ENCODE measurements at regions not wholly inside any gene's neighbourhood (a gene's known extent, or its start where the extent isn't known, plus 50 kb on each side); places are given as distances from the start of the nearest gene placed in this dataset.

DNA sequence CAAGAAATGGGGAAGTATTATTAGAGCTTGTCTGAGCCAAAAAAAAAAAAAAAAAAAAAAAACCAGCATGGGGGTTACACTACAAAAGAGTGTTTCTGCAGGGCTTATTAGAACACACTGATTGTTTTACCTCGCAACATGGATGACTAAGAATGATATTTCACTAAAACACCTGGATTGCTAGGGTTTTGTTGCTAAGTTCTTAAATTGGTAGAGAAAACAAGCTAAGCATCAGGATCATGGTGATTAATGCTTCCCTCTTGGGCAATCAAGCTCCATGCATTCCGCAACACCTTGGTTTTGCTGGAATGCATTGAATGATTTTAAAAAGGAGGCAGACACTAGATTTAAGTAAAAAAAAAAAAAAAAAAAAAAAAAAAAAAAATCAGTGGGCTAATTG, 931.4 kb upstream of the CDH8 start:
- DNase-seq (ENCODE audit: low spot score): no peak
- intact Hi-C loops (cut with DNase I): no loop called here
- ATAC-seq: no peak

DNA sequence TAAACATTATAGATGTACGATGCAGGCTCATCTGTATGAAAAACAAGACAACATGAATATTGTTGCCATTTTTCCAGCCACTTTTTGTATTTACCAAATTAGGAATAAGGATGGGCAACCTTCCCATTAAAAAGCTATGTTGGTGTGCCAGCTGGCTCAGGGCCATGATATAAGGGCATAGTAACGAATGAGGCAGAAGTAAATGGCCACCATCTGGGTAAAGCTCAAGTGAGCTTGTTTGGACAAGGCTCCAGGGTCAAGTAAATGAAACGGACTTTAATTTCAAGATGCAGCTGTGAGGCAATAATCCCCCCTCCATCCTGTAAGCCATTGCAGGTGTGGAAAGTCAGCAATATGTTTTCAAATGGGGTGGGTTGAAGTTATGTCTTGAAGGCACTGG, 930.9 kb upstream of the CDH8 start:
- no peak for ATAC-seq
- DNase-seq (ENCODE audit: low spot score): no peak
- intact Hi-C loops (cut with DNase I): no loop called here

DNA sequence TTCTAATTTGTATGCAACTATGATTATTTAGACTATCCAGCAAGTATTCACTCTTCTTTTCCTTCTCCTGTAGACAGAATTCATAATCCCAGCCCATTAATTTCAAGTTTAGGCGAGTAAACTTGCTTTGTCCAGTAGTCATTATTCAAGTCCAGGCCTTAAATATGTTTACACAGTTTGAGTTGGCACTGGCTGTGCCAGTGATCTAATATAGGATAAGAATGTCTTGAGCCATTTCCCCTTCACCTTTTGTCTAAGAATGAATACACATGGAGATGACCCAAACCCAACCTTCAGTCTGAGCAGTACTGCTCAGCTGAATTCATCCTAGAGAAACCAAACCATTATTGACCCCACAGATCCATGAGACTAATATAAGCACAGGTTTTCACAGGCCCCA, 930.4 kb upstream of the CDH8 start:
- DNase-seq (ENCODE audit: low spot score): no peak
- intact Hi-C loops (cut with DNase I): no loop called here
- ATAC-seq: no peak

DNA sequence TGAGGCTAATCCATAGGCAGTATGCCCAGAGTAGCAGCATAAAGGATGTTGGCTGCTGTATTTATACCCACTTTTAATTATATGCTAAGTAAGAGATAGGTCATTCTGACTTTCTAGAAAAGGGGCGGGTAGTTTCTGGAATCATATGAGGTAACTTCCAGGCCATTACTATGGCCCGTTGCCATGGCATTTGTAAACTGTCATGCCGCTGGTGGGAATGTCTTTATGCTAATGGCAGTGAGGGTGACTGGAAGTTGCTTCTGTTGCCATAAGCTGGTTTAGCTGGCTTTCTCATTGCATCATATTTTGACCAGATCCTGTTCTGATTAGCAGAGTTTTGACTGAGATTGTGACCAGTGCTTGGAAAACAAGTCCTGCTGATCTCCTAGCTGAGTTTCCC, 929.6 kb upstream of the CDH8 start:
- no peak for DNase-seq (ENCODE audit: low spot score)
- no peak for ATAC-seq
- intact Hi-C loops (cut with DNase I): no loop called here

DNA sequence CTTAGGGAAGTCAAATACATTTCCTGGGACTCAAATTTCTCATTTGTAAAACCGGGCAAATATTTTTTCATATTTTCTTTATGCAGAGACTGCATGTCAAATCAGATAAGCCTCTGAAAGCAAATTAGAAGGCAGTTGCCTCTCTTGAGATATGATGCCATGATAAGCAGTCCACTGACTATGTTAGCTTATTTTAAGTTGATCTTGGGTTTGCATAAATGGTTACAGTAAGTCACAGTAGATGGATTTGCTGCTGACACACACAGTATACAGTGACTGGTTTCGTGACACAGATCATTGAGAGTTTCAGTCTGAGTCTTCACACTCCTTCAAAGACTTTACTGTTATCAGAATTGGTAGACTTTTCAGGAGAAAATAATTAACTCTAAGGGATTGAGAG, 927.6 kb upstream of the CDH8 start:
- no peak for ATAC-seq
- no peak for DNase-seq (ENCODE audit: low spot score)
- intact Hi-C loops (cut with DNase I): no loop called here

DNA sequence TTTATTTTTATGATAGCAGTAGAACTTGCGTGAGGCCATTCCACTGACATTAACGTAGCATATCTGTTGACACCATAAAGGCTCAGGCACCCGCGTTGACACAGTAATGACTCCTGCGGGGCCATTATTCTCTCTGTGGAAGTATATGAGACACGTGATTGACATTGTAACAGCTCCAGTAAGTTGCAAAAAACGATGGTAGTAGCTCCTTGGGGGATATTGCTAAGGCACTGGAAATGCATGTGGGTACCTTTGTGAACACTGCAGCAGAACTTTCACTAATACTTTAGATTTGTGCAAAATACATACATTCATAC, 918.8 kb upstream of the CDH8 start:
- ATAC-seq (no peak), DNase-seq (ENCODE audit: low spot score) (no peak)
- intact Hi-C loops (cut with DNase I): loop anchor here (5.0 kb wide), 1 partner anchor 827 kb away; no protein-coding TSS in a partner anchor

DNA sequence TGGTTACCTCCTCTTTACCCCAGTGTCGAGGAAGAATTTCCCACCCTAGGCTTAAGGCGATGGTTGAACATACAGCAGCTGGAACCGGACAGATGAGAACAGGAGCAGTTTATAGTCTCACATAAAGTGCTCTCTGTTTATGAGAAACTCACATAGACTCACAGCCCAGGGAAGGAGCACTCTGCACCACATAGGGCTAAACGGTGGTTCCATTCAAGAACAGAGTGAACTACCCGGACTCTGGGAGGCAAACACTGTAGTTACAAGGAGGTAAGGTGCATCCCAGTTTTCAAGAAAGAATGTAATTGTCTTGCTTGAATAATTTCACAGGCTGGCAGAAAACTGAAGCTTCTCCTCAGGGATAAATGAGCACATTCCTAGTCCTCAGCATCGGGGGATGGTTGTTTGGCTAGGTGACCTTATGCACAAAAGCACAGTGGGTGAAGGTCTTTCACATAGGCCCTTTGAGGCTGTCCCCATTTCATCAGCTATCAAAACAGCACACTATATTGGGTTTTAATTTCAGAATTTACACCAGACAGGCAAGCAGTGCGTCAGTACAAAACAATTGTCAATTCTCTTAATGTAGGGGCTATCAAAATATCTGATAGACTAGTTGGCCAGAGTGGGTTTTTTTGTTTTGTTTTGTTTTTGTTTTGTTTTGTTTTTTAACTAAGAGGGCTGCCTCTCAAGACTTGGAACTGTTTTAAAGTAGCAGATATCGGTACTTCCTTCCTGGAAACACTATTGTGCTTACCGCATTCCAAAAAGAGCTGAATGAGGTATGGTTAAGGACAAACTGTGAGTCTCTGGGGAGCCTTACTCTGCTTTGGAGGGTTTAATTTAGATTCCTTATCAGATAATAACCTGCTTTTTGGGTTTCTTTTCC, 918.1 kb upstream of the CDH8 start:
- ATAC-seq (no peak), DNase-seq (ENCODE audit: low spot score) (no peak)
- intact Hi-C loops (cut with DNase I): loop anchor here (5.0 kb wide), 1 partner anchor 828 kb away; no protein-coding TSS in a partner anchor

DNA sequence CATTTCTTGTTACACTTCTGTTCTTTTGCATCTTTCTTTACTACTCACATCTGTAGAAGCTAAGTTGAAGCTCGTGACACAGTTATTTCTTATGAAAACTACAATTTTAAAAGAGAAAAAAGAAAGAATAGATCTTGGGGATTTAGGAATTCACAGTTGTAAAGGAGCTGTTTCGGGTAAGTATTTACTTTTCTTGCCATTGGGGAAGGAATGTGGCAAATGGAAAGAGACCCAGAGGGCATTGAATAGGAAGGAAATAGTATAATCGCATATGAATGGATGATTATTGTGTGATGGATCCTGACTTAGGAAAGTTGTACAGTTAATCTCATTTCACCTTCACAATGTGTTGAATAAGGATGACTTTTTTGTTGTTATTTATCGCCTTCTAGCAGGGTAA, 914.1 kb upstream of the CDH8 start:
- ATAC-seq: no peak
- no peak for DNase-seq (ENCODE audit: low spot score)
- intact Hi-C loops (cut with DNase I): no loop called here

DNA sequence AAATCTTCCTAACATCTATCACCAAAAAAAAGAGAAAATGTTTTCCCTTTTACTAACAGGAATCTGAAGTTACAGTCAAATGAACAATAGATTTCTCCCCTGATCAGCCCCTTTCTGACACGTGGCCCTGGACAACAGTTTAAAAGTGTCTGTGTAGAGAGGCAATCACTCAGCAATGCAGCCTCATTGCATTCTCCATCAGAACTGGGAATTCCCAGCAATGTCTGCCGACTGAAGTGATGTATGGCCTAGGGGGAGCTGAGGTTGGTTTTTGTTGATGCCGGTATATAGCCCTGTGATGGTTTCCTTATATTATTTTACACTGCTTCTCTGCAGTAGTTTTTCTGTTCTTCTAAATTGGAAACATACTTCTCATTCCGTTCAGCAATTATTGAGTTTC, 904.3 kb upstream of the CDH8 start:
- intact Hi-C loops (cut with DNase I): no loop called here
- no peak for DNase-seq (ENCODE audit: low spot score)
- no peak for ATAC-seq

DNA sequence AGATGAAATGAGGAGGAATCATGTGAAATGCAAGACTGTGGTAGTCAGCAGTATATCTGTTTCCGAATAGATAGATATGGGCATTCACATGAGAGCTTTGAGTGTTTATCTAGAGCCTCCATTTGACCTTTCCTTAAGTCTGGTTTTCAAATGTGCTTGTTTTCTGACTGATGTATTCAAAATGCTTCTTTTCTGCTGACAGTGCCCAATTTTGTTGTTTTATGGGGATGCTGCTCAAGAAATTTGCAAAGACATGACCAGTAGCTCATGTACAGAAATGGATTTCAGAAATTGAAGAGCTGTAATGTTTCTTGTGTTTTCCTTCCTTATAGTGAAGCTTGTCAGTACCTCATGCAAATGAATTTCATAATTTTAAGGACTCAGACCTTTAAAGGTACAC, 903.4 kb upstream of the CDH8 start:
- intact Hi-C loops (cut with DNase I): no loop called here

DNA sequence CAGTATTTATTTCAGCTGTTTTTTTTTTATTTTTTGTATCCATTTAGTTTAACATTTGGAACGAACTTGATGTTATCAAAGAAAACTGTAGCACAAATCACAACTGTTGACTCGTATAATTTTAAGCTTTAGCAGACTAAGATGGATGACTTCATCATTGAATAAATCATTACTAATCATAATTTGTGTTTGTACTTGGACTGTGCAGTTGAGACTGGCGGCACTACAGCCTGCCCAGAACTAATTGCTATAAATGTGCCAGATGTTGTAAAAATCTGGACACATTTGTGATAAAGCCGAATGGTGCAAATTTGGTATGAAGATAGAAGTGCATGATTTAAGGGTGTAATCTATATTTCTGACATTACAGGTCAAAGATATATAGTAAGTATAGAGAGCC, 897.7 kb upstream of the CDH8 start:
- DNase-seq (ENCODE audit: low spot score): no peak
- intact Hi-C loops (cut with DNase I): no loop called here
- ATAC-seq: no peak

More for the DNA sequence above, 903.4 kb upstream of the CDH8 start:
- DNase-seq (ENCODE audit: low spot score) (no peak), ATAC-seq (no peak)

DNA sequence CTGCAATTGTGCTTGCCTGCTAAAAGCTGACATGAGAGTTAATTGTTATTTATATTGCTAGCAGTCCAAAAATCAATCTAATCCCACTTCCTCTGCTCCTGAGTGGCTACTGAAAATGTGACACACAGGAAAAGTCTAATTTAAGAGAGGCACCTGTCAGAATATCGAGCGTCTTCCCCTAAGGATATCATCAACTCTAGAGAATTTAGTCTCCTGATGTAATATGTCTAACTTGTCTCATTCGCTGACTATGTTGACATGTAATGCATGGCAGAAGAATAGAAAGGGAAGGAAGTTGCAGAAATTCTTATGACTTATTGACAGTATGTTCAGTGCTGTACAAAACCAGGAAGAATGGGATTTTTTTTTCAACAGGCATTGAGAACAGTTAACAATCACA, 893.4 kb upstream of the CDH8 start:
- ATAC-seq (no peak), DNase-seq (ENCODE audit: low spot score) (no peak)
- intact Hi-C loops (cut with DNase I): no loop called here

DNA sequence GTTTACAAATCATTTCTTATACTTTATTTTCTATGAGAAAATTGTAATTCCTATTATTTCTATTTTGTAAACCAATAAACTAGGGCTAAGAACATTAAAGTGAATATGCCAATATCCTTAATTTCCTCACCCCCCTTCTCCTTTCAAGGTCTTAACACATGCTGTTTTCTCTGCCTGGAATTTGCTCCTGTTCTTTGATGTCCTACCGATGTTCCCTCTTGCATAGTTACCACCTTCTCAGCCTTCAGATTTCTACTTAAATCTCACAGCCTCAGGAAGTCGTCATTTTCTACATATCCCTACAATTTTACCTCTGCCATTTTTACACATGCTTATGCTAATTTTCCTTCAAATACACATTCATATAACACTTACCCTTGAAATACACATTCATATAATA, 890.9 kb upstream of the CDH8 start:
- ATAC-seq: no peak
- intact Hi-C loops (cut with DNase I): no loop called here
- no peak for DNase-seq (ENCODE audit: low spot score)

DNA sequence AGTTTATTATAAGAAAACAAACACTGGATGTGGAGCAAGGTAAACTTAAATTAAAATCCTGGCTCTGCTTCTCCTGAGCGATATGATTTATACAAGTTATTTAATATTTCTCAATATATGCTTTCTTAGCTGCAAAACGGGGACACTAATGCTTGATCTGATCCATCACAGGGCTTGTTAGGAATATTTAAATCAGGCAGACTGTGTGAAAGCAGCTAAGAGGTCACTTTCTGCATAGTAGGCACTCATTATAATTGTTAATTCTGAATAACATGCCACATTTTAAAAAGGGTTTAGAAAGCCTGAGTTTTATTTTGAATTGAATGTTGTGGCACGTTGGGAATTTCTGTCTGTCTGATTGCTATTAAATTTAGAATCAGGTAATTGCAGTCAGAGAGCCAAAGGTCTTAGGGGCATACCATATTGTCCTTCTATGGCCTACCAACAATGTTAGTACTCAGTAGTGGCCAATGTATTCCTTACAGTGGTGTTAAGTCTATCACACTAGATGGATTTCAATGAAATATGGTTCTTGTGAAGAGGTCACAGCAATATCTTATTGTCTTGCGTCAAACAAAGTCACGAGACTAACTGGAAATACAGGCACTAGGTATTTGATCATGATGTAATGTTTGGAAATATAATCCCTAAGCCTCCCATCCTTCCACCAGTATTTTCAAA, 890.0 kb upstream of the CDH8 start:
- no peak for ATAC-seq
- no peak for DNase-seq (ENCODE audit: low spot score)
- intact Hi-C loops (cut with DNase I): no loop called here

DNA sequence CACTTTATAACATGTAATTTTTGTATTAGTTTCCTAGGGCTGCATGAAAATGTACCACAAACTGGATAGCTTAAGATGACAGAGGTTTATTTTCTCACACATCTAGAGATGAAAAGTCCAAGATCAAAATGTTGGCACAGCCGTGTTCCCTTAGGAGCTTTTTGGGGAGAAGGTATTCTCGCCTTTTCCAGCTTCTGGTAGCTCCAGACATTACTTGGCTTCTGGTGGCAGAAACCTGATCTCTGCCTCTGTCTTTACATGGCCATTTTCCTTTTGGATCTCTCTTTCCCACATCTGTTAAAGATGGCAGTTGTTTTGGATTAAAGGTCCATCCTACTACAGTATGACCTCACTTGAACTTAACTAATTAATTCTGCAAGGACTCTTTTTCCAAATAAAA, 885.7 kb upstream of the CDH8 start:
- DNase-seq (ENCODE audit: low spot score) (no peak), ATAC-seq (no peak)
- intact Hi-C loops (cut with DNase I): no loop called here

DNA sequence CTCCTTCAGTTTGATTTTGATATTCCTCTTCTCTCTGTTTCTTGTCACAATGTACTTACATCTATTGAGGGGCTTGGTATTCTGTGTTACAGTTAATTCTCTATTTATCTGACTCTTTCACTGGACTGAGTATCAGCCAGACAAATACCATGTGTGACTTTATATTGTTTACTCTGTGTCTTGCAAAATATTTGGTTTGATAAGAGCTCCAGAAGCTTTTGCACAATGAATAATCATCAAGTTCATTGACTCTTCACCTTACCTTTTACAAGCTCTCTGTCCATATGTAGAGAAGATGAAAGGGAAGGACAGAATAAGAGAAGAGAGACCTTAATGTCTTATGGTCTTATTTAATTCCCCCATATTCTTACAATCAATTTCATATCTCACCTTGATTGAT, 877.7 kb upstream of the CDH8 start:
- ATAC-seq (no peak), DNase-seq (ENCODE audit: low spot score) (no peak)
- intact Hi-C loops (cut with DNase I): no loop called here

DNA sequence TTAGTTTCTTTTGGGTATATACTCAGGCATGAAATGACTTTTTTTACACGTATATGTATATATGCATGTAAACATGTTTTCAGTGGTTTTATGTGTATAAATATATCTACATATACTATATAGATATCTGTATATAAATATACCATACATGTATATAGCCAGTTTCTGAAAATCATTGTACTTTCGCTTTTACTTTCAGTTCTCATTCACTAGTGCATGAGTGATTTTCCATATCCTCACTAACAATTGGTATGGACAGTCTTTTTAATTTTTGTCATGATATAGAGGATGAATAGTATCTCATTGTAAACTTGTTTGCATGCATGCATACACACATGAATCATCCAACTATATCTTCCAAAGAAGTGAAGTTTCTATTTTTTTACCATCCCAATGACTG, 877.1 kb upstream of the CDH8 start:
- ATAC-seq (no peak), DNase-seq (ENCODE audit: low spot score) (no peak)
- intact Hi-C loops (cut with DNase I): no loop called here

DNA sequence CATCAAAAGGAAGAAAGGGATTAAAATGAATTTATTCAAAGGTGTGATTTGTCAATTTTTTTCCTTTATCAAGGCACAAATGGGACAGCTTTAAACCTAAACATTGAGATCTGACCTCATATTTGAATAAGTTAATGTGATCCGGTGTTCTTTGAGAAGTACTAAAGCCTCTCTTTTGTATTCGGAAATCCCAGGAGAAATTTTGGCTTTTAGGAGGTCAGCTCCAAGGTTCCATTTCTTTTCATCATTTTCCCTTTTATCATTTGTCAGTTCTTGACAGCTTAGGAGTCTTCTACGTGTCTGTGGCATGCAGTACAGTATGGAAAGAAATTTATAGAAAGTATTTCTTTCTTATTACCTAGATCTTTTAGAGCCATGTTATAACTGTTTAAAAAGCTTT, 873.4 kb upstream of the CDH8 start:
- ATAC-seq (no peak), DNase-seq (ENCODE audit: low spot score) (no peak)
- intact Hi-C loops (cut with DNase I): no loop called here

DNA sequence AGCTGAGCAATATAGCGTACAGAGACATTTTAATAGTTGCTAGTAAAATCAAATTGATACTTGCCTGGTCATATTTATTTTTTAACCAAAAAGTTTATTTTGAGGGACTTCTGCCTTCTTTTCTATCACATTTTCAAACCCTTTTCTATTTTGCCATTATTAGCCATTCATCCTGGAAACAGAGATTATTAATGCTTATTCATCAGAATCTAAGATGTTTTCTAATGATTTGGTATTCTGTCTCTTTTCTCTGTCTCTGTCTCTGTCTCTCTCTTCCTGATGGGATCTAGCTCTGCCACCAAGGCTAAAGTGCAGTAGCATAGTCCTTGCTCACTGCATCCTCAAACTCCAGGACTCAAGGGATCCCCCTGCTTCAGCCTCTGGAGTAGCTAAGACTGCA, 871.3 kb upstream of the CDH8 start:
- ATAC-seq (no peak), DNase-seq (ENCODE audit: low spot score) (no peak)
- intact Hi-C loops (cut with DNase I): no loop called here

DNA sequence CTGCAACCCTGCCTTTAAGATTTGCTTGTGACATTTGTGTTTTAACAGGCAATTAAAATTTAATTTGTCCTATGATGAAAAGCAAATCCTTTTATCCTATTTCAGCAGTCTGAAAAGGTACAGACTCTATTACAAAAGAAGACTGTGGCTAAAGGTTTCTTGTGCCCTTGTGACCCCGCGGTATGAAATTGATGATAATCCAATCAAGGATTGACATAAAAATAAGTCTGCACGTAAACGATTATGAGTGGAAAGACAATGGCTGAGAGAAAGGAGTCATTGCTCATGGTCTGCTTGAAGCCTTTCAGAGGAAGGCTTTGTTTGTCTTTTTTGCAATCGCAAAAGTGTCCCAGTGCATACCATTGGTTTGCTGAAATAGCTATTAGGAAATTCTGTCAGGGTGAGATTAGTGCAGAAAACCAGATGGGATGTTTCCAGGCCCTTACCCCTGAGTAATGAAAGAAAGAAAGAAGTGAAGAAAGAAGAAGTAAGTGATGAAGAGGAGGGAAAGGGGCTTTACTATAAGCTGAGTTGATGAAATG, 867.8 kb upstream of the CDH8 start:
- DNase-seq (ENCODE audit: low spot score): no peak
- intact Hi-C loops (cut with DNase I): no loop called here

DNA sequence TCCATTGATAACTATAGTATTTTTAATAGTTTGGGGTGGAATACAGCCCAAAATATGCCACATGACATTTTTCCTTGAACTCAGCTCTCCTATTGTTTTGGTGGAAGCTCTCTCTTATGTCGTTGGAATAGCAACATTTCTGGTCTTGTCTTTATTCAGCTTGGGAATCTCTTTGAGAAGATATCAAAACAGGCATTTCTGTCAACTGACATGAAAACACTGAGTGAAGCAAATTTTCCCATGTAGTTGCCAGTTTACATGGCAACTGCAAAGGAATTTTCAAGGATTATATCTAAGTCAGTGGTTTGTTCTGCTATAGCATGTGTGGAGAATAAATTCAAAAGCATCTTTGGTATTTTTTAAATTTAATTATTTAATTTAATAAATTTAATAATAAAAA, 863.5 kb upstream of the CDH8 start:
- intact Hi-C loops (cut with DNase I): no loop called here
- DNase-seq (ENCODE audit: low spot score): no peak
- ATAC-seq: no peak

More for the DNA sequence above, 867.8 kb upstream of the CDH8 start:
- no peak for ATAC-seq
